NCI-H82 treated with DMSO at 0.1 percent for 48 hours (cell line): ENCODE measurements at regions not wholly inside any gene's neighbourhood (a gene's known extent, or its start where the extent isn't known, plus 50 kb on each side); places are given as distances from the start of the nearest gene placed in this dataset.

Source experiments
- DNase-seq: peaks from one replicate; lab custom pipeline; 2025; ENCODE audit not compliant: unreplicated experiment; lab: John Stamatoyannopoulos, UW

GRCh38 chr4:24419181-24420034 is 164.9 kb downstream of the DHX15 start:
- DNase-seq: peak; percentile 34

GRCh38 chr4:24417206-24417605 is 167.1 kb downstream of the DHX15 start:
- DNase-seq: no peak

GRCh38 chr4:24416293-24416692 is 168.1 kb downstream of the DHX15 start:
- DNase-seq: no peak

- peak; percentile 73 for DNase-seq
These were observed 171.0 kb downstream of the DHX15 start for GRCh38 chr4:24413311-24413784.

- no peak for DNase-seq
These were observed 172.5 kb downstream of the DHX15 start for GRCh38 chr4:24411806-24412205.

- no peak for DNase-seq
These were observed 173.1 kb downstream of the DHX15 start for GRCh38 chr4:24411299-24411698.

- no peak for DNase-seq
These were observed 175.7 kb downstream of the DHX15 start for GRCh38 chr4:24408640-24409039.

GRCh38 chr4:24405926-24406325 is 178.4 kb downstream of the DHX15 start:
- DNase-seq: no peak

- DNase-seq: no peak
These were observed 179.0 kb downstream of the DHX15 start for GRCh38 chr4:24405341-24405740.

- no peak for DNase-seq
These were observed 180.1 kb downstream of the DHX15 start for GRCh38 chr4:24404281-24404680.

- DNase-seq: no peak
These were observed 181.1 kb downstream of the DHX15 start for GRCh38 chr4:24403265-24403664.

- DNase-seq: no peak
These were observed 183.8 kb downstream of the DHX15 start for GRCh38 chr4:24400537-24400936.

- no peak for DNase-seq
These were observed 187.4 kb downstream of the DHX15 start for GRCh38 chr4:24396988-24397387.

- no peak for DNase-seq
These were observed 188.4 kb downstream of the DHX15 start for GRCh38 chr4:24395937-24396336.

GRCh38 chr4:24394041-24394440 is 190.3 kb downstream of the DHX15 start:
- DNase-seq: no peak

GRCh38 chr4:24392613-24393012 is 191.7 kb downstream of the DHX15 start:
- peak; percentile 70 for DNase-seq

- DNase-seq: no peak
These were observed 202.0 kb downstream of the DHX15 start for GRCh38 chr4:24382381-24382780.

GRCh38 chr4:24380957-24381665 is 203.2 kb downstream of the DHX15 start:
- DNase-seq: no peak

- no peak for DNase-seq
These were observed 210.7 kb downstream of the DHX15 start for GRCh38 chr4:24373704-24374103.

- no peak for DNase-seq
These were observed 211.5 kb downstream of the DHX15 start for GRCh38 chr4:24372881-24373280.

GRCh38 chr4:24372341-24372740 is 212.0 kb downstream of the DHX15 start:
- no peak for DNase-seq

- no peak for DNase-seq
These were observed 213.9 kb downstream of the DHX15 start for GRCh38 chr4:24370421-24370820.
